C4-2B (cell line): ENCODE measurements at regions not wholly inside any gene's neighbourhood (a gene's known extent, or its start where the extent isn't known, plus 50 kb on each side); places are given as distances from the start of the nearest gene placed in this dataset.

Experiments
- H3K27ac ChIP-seq: fragments of 450-650 bp; 2 replicates; pipeline ENCODE4 v1.5.1; 2017
- ZFX ChIP-seq: fragments of 450-650 bp; IDR thresholded peaks from 2 replicates; pipeline ENCODE4 v1.6.1; 2017
- TF ChIP-seq, protein P1 (sequence below): fragments of 450-650 bp; conservative IDR thresholded peaks from 2 replicates; pipeline ENCODE4 v1.5.1; 2017; ENCODE audit warnings: mild to moderate bottlenecking

DNA sequence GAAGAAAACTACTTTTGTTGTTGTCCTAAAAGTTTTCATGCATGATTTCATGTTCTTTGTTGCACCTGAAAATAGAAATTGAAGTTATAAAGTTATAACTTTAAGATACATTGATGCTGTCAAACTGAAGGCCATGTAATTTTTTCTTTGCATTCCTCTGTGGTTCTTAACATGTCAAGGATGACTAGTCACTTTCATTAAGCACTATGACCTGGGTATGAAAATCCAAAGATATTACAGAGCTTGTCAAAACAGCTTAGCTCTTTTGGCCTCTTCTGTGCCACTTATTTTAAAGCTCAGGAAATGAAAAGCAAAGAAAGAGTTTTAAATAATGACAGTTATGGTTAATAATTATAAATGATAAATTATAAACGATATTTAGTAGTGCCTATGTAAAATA lies 241.6 kb upstream of the CACNA2D1 start:
- no peak overlapping the region for H3K27ac ChIP-seq
- TF ChIP-seq, protein P1, sequence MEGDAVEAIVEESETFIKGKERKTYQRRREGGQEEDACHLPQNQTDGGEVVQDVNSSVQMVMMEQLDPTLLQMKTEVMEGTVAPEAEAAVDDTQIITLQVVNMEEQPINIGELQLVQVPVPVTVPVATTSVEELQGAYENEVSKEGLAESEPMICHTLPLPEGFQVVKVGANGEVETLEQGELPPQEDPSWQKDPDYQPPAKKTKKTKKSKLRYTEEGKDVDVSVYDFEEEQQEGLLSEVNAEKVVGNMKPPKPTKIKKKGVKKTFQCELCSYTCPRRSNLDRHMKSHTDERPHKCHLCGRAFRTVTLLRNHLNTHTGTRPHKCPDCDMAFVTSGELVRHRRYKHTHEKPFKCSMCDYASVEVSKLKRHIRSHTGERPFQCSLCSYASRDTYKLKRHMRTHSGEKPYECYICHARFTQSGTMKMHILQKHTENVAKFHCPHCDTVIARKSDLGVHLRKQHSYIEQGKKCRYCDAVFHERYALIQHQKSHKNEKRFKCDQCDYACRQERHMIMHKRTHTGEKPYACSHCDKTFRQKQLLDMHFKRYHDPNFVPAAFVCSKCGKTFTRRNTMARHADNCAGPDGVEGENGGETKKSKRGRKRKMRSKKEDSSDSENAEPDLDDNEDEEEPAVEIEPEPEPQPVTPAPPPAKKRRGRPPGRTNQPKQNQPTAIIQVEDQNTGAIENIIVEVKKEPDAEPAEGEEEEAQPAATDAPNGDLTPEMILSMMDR = no peak
- TF ChIP-seq ZFX = no peak

DNA sequence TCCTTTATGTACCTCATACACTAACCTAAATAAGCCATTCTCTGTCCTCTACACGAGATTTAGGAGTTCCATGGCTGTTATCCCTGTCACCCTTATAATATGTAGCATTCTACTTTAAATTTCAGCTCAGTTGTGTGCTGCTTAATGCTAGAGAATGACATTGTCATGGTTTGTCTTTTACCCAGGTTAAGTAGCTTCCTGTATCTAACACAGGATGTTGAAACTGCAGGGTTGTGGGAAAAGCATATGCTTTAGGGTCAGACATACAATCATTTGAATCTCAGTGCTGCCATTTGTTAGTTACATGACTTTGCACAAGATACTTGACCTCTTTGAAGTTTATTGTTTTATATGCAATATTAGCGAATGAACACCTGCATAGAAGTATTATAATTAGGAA lies 235.1 kb upstream of the CACNA2D1 start:
- TF ChIP-seq, protein P1 = no peak
- TF ChIP-seq ZFX = no peak
- H3K27ac ChIP-seq = no peak overlapping the region

DNA sequence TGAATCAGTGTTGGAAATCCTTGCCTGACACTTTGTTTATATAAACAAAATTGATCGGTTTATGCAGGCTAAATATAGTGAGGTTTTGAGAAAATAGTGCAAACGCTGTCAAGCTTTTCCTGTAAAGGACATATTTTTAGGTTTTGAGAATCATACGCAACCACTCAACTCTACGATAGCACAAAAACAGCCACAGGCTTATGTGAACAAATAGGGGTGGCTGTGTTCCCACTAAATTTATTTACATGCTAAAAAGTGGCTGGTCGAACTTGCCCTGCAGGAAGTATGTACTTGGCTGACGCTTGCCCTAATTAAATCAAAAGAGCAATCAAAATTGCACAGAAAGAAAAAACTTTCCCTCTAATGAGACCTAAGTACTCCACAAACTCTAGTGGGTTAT lies 234.7 kb upstream of the CACNA2D1 start:
- TF ChIP-seq ZFX = no peak
- TF ChIP-seq, protein P1 = no peak
- H3K27ac ChIP-seq = no peak overlapping the region

DNA sequence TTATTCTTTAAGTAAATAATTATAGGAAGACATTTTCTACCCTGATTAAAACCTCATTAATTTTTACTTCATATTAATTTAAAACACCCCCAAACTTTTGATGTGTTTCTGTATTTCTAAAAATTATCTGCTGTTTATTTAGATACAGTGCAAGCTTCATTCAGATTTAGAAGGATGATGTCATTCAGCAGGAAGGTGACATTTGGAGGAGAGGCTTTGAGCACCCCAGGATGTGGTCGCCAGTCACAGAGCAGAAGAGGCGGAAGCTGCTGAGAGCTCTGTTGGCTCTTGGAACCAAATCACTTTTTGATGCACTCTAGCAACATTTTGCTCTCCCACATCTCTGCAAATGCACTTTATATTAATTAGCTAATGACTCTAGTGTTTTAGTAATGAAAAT lies 233.9 kb upstream of the CACNA2D1 start:
- no peak for TF ChIP-seq ZFX
- TF ChIP-seq, protein P1 = no peak

DNA sequence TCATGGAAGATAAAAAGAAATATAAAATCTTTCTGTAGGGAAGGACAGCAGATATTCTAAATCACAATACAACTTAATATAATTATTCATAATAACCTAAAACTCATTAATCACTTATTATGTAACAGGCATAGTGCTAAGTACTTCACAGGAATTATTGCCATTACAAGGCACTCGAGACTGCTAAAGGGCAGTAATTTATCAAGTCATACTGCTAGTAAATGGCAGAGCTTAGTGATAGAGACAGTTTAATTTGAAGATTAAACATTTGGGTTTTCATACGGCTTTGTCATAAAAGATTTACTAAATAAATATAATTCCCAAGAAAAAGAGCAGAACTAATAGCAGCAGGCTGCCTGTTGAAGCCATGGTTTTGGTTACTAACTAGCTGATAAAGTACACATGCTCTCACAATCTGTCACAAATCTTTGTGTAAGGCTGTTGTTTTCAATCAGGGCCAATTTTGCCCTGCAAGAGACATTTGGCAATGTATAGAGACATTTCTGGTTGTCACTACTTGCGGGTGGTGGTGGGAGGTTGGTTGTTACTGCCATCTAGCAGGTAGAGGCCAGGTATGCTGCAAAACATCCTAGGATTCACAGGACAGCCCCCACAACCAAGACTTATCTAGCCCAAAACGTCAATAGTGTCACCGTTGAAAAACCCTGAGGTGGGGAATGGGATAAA lies 233.3 kb upstream of the CACNA2D1 start:
- TF ChIP-seq, protein P1 = no peak
- TF ChIP-seq ZFX = no peak
- H3K27ac ChIP-seq = no peak overlapping the region

More for the DNA sequence above, 233.9 kb upstream of the CACNA2D1 start:
- H3K27ac ChIP-seq = no peak overlapping the region

DNA sequence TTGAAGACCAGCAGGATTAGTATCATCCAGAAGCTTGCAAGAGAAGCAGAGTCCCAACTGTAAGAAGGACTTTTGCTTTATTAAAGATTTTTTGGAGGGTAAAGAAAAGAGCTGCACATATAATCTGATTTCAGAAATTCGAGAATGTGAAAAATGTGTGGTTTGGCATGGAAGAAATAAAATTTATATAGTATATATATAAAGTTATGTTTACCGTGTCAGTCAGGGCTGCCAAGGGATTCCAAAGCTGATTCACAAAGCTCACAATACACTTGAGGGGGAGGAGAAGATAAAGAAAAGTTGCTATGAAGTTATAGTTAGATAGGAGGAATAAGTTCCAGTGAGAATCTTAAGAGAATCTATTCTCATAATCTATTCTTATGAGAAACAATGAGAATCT lies 231.8 kb upstream of the CACNA2D1 start:
- H3K27ac ChIP-seq = no peak overlapping the region
- TF ChIP-seq, protein P1 = no peak
- no peak for TF ChIP-seq ZFX

DNA sequence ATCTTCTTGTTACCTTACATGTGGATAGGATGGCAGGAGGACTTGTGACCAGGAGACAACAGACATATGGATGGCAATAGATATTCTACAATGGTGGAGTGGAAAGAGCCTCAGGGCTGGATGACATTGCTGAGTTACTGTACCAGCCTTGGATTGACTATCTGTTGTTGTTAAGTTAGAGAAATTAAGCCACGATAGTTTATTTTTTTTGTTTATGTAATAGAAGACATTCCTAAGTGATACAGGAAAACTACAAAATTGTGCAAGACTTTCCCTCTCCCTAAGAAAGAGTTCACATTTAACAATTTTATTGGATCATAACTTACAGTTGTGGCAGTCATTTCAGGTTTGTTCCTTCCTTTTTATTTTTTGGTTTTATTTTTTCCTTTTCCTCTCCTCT lies 230.7 kb upstream of the CACNA2D1 start:
- H3K27ac ChIP-seq = no peak overlapping the region; the same call in 1 of the 2 replicates
- TF ChIP-seq, protein P1 = no peak
- TF ChIP-seq ZFX = no peak
